A549 (cell line): ENCODE measurements at regions not wholly inside any gene's neighbourhood (a gene's known extent, or its start where the extent isn't known, plus 50 kb on each side); places are given as distances from the start of the nearest gene placed in this dataset.
A peak's percentile ranks its signal among the peaks of the same experiment; 100 is the strongest.

Experiments used
- ATAC-seq, 2 experiments: fragments of 200-7000 bp in 1 of 2; fragments of >200 bp in 1 of 2; cut with Nextera tagmentation in 1 of 2; cut with Tn5 transposase in 1 of 2; 3 replicates each; pipeline versions ENCODE4 v1.8.0 to v1.9.1; 2018 to 2020; ENCODE audit warnings: mild to moderate bottlenecking in 1 of 2, moderate library complexity in 1 of 2
- CTCF ChIA-PET: fragments of 300-600 bp; sonication (Branson Sonifier 250); formaldehyde crosslinking; extraction: SDS; loops from one replicate; lab custom pipeline; 2021; ENCODE audit warnings: antibody characterized with exemption, inconsistent platforms; lab: Yijun Ruan, JAX
- POLR2A ChIA-PET: fragments of 350-600 bp; formaldehyde crosslinking; extraction: SDS; loops from one replicate; lab custom pipeline; 2021; ENCODE audit warnings: antibody characterized with exemption, inconsistent platforms; lab: Yijun Ruan, JAX
- DNase-seq, 2 experiments: peaks; one replicate each; pipeline versions ENCODE4 v3.0.0 to v3.0.0-alpha.2; 2011 to 2016; ENCODE audit warnings: low read depth in 1 of 2, low spot score in 1 of 2
- FAIRE-seq: peaks from 2 replicates; lab custom pipeline; 2011; peaks lifted over from hg19 to GRCh38; lab: Jason Lieb, UNC
- H3K27ac ChIP-seq, 2 experiments: fragments of >200 bp; sonication (Bioruptor Twin); formaldehyde crosslinking; 3 replicates each; pipeline ENCODE4 v1.5.1; 2016 to 2017
- H3K4me1 ChIP-seq: fragments of >200 bp; sonication (Bioruptor Twin); formaldehyde crosslinking; 3 replicates; pipeline ENCODE4 v1.6.1; 2016
- H3K4me2 ChIP-seq: fragments of >200 bp; sonication (Bioruptor Twin); formaldehyde crosslinking; 3 replicates; pipeline ENCODE4 v1.6.1; 2016
- H3K4me3 ChIP-seq: fragments of >200 bp; sonication (Bioruptor Twin); formaldehyde crosslinking; 3 replicates; pipeline ENCODE4 v1.5.1; 2016
- H3K9me3 ChIP-seq: fragments of >200 bp; sonication (Bioruptor Twin); formaldehyde crosslinking; 3 replicates; pipeline ENCODE4 v1.6.1; 2016
- CBX8 ChIP-seq: fragments of 200-600 bp; sonication (generic); IDR thresholded peaks from 2 replicates; pipeline ENCODE4 v1.6.1; 2016
- CTCF ChIP-seq: fragments of >200 bp; sonication (Bioruptor Twin); formaldehyde crosslinking; IDR thresholded peaks from 3 replicates; pipeline ENCODE4 v1.5.1; 2016
- EP300 ChIP-seq, 2 experiments: fragments of >200 bp; sonication (Bioruptor Twin); formaldehyde crosslinking; IDR thresholded peaks; 2 replicates in 1 of 2; 3 replicates in 1 of 2; pipeline ENCODE4 v1.6.1; 2016 to 2017
- FOXS1 ChIP-seq: fragments of 250-450 bp; sonication (Bioruptor Pico); IDR thresholded peaks from 2 replicates; pipeline ENCODE4 v1.5.0; 2020; ENCODE audit warnings: mild to moderate bottlenecking, moderate library complexity
- HDAC2 ChIP-seq: fragments of 200-600 bp; sonication (generic); IDR thresholded peaks from 2 replicates; pipeline ENCODE4 v1.6.1; 2016
- HOXA7 ChIP-seq: fragments of 250-450 bp; sonication (Bioruptor Pico); IDR thresholded peaks from 2 replicates; pipeline ENCODE4 v1.5.0; 2020; ENCODE audit warnings: mild to moderate bottlenecking, moderate library complexity
- HOXB13 ChIP-seq: fragments of 250-450 bp; sonication (Bioruptor Pico); IDR thresholded peaks from 2 replicates; pipeline ENCODE4 v1.5.0; 2020; ENCODE audit warnings: low read depth, mild to moderate bottlenecking, moderate library complexity
- HOXB5 ChIP-seq: fragments of 250-450 bp; sonication (Bioruptor Pico); IDR thresholded peaks from 2 replicates; pipeline ENCODE4 v1.5.0; 2020; ENCODE audit warnings: mild to moderate bottlenecking, moderate library complexity
- JUN ChIP-seq, 2 experiments: fragments of >200 bp; sonication (Bioruptor Twin); formaldehyde crosslinking; IDR thresholded peaks; 2 replicates in 1 of 2; 3 replicates in 1 of 2; pipeline ENCODE4 v1.6.1; 2016 to 2017
- KDM1A ChIP-seq: fragments of 200-600 bp; sonication (generic); IDR thresholded peaks from 2 replicates; pipeline ENCODE4 v1.6.1; 2016; ENCODE audit warnings: low read depth, mild to moderate bottlenecking
- KDM5A ChIP-seq: fragments of 200-600 bp; sonication (generic); IDR thresholded peaks from 2 replicates; pipeline ENCODE4 v1.6.1; 2016; ENCODE audit warnings: antibody characterized with exemption, mild to moderate bottlenecking
- MAFK ChIP-seq: fragments of 450-650 bp; IDR thresholded peaks from 2 replicates; pipeline ENCODE4 v1.6.1; 2014; ENCODE audit not compliant: partially characterized antibody
- REST ChIP-seq: fragments of 200-600 bp; sonication (generic); IDR thresholded peaks from 2 replicates; pipeline ENCODE4 v1.6.1; 2016; ENCODE audit warnings: antibody characterized with exemption, mild to moderate bottlenecking, moderate library complexity
- RFX5 ChIP-seq: fragments of 450-650 bp; IDR thresholded peaks from 2 replicates; pipeline ENCODE4 v1.7.1; 2014; ENCODE audit warnings: antibody characterized with exemption, mild to moderate bottlenecking, moderate library complexity
- SMC3 ChIP-seq: fragments of >200 bp; sonication (Bioruptor Twin); formaldehyde crosslinking; IDR thresholded peaks from 3 replicates; pipeline ENCODE4 v1.6.1; 2018; ENCODE audit warnings: inconsistent platforms
- ZC3H11A ChIP-seq: fragments of 450-650 bp; IDR thresholded peaks from 2 replicates; pipeline ENCODE4 v1.6.1; 2014; ENCODE audit warnings: antibody characterized with exemption, mild to moderate bottlenecking
- WGBS: methylation state at CpG from one replicate; pipeline ENCODE4 v1.1.6; 2017; ENCODE audit errors: missing lambda C conversion rate; 5-methylcytosine and 5-hydroxymethylcytosine counted together
- TF ChIP-seq, protein P1 (sequence below): fragments of 250-450 bp; sonication (Bioruptor Pico); IDR thresholded peaks from 2 replicates; pipeline ENCODE4 v1.5.0; 2020; ENCODE audit warnings: low read depth, mild to moderate bottlenecking, moderate library complexity

GRCh38 chr3:7947930-7948329 is 553.7 kb upstream of the LMCD1 start:
- Histone ChIP-seq H3K9me3 (no peaks in the 10 kb centered on the region), H3K4me1 (no peaks in the 10 kb centered on the region), H3K4me3 (no peak overlapping the region)
- no peak for DNase-seq
- ChIA-PET POLR2A (no interaction called here), CTCF (no interaction called here)
- no peak for ATAC-seq
- FAIRE-seq = no peak
- no peak for TF ChIP-seq HOXB13 (CRISPR knock-in tag)
- TF ChIP-seq, all 56 proteins: peak for 0
- Histone ChIP-seq H3K4me2 (no peak overlapping the region), H3K27ac (no peak overlapping the region)

GRCh38 chr3:7950890-7951289 is 550.7 kb upstream of the LMCD1 start:
- CTCF ChIA-PET = no interaction called here
- 11% methylated on average over 3 of the region's 3 CpGs for WGBS
- H3K4me1 ChIP-seq = no peaks in the 10 kb centered on the region
- POLR2A ChIA-PET = no interaction called here
- no peak overlapping the region for H3K4me2 ChIP-seq
- DNase-seq (no peak), FAIRE-seq (no peak), ATAC-seq (no peak)
- no peaks in the 10 kb centered on the region for H3K9me3 ChIP-seq
- H3K4me3 ChIP-seq = no peak overlapping the region
- TF ChIP-seq KDM1A (no peak), CBX8 (no peak), RFX5 (no peak), KDM5A (no peak), HOXB5 (CRISPR knock-in tag) (no peak), HOXB13 (CRISPR knock-in tag) (no peak), SMC3 (no peak), REST (no peak), ZC3H11A (no peak), FOXS1 (no peak), JUN (IDR thresholded peaks at IDR 0.05) (no peak), HDAC2 (no peak), CTCF (no peak)
- TF ChIP-seq, protein P1, sequence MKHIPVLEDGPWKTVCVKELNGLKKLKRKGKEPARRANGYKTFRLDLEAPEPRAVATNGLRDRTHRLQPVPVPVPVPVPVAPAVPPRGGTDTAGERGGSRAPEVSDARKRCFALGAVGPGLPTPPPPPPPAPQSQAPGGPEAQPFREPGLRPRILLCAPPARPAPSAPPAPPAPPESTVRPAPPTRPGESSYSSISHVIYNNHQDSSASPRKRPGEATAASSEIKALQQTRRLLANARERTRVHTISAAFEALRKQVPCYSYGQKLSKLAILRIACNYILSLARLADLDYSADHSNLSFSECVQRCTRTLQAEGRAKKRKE = no peak
- no peak overlapping the region for H3K27ac ChIP-seq

DNA sequence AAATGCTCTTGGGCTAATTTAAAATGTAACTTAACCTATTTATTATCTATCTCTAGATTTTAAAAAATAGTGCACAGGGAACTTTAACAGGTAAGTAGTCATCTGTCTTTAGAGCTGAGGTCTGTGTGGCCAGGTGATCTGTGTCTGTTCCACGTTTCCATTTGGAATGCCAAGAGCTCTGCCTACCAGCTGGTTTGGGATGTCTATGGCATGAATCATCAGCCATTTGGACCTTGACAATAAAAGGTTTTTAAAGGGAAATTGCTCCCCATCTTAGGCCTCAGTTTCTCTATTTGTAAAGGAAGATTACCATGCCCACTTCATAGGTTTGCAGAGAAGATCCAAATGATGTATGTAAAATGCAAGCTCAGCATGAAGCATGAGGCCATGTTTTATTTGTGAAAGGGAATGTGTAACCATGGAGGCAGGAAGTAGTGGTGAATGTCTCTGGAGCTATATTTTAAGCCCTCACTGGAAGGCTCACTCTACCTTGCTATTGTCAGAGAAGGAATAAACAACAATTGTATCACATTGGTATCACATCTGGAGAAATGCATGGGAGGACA is 548.1 kb upstream of the LMCD1 start:
- Histone ChIP-seq H3K4me1 (no peaks in the 10 kb centered on the region), H3K9me3 (no peaks in the 10 kb centered on the region), H3K27ac (no peak overlapping the region), H3K4me3 (no peak overlapping the region), H3K4me2 (no peak overlapping the region)
- ATAC-seq (no peak), DNase-seq (no peak), FAIRE-seq (no peak)
- WGBS = 0% methylated on average over 1 of the region's 1 CpG
- CTCF ChIA-PET = no interaction called here
- no peak for TF ChIP-seq EP300 (IDR thresholded peaks at IDR 0.05)
- TF ChIP-seq, protein P1 = no peak
- no peak for TF ChIP-seq CBX8
- peak; percentile 87 for TF ChIP-seq MAFK
- TF ChIP-seq HOXA7 = no peak
- POLR2A ChIA-PET = no interaction called here
